GM10248 (cell line): ENCODE measurements at regions not wholly inside any gene's neighbourhood (a gene's known extent, or its start where the extent isn't known, plus 50 kb on each side); places are given as distances from the start of the nearest gene placed in this dataset.

Source experiments
- CTCF ChIA-PET: fragments of 300-600 bp; sonication (Branson Sonifier 250); formaldehyde crosslinking; extraction: SDS; loops from one replicate; lab custom pipeline; 2021; ENCODE audit warnings: antibody characterized with exemption; lab: Yijun Ruan, JAX
- POLR2A ChIA-PET: fragments of 350-650 bp; sonication (Branson Sonifier 250); formaldehyde crosslinking; extraction: SDS; loops from one replicate; lab custom pipeline; 2020; ENCODE audit warnings: antibody characterized with exemption; lab: Yijun Ruan, JAX
- DNase-seq: peaks from one replicate; pipeline ENCODE4 v3.0.0; 2012; ENCODE audit errors: extremely low spot score
- CTCF ChIP-seq: IDR thresholded peaks from 2 replicates; pipeline ENCODE4 v1.5.1; 2012; ENCODE audit warnings: mild to moderate bottlenecking, low read depth; ENCODE audit errors: extremely low read depth, missing control alignments, control extremely low read depth

GRCh38 chr15:45785897-45786296 lies 151.1 kb downstream of the SQOR start:
- no peak for DNase-seq
- CTCF ChIA-PET = no interaction called here
- TF ChIP-seq CTCF = no peak
- POLR2A ChIA-PET = no interaction called here

- peak; percentile 27 for DNase-seq
- ChIA-PET CTCF (interaction anchor here (0.8 to 5.7 kb wide), 8 partner anchors 10 to 84 kb away, joined by 3 to 36 read pairs (median 3); no protein-coding TSS in a partner anchor), POLR2A (no interaction called here)
- peak; percentile 44 for TF ChIP-seq CTCF
Observed at GRCh38 chr15:45790325-45790943, 155.6 kb downstream of the SQOR start.

DNA sequence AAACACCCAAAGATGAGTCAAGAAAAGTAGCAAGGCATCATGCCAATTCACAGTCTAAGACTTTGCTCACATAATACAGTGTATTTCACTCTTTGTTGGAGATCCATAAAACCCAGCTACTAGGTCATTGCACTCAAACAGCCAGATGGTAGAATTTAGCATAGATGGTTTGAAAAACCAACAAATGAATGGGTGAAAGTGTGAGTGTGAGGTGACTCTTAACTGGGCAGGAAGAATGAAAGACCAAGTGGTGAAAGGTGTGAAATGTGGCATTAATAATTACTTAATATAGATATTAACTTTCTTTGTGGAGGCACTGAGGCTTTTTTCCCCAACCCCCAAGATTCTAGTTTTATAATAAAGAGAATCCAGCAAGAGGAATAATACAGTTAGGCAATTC lies 159.5 kb downstream of the SQOR start:
- TF ChIP-seq CTCF = no peak
- no peak for DNase-seq
- ChIA-PET POLR2A (no interaction called here), CTCF (interaction anchor here (1.0 to 1.9 kb wide), 6 partner anchors 9 to 89 kb away, joined by 3 to 7 read pairs (median 4); no protein-coding TSS in a partner anchor)

DNA sequence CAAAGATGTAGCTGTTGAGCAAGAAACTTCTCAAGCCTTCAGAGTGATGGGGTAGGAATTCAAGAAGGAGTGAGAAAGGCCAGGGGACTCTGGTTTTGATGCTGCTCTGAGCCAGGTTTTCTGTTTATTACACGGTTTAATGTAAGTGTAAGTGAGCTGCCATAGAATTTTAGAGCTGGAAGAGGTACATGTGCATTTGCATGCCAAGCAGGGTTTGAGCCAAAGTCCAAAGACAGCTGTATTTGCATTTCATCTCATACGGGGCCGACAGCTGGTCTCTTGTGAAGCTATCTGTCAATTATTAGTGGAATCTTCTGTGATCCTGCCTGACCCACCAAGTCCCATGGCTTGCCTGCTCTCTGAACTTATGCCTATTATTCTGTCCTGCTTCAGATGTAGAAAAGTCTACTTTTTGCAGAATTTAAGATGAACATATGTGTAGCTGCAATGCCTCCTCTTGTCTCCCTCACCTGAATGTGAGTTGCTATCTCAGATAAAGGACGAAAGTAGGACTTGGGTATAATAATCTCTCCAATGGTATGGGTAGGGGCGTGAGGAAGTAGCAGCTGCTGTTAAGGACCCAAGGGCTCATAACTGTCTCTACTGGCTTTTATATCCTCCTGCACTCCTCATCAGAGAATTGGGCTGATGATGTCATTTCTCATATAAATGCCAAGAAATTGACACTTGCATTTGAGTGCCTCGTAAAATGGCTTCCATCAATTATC lies 160.0 kb downstream of the SQOR start:
- CTCF ChIA-PET = interaction anchor here (0.7 to 2.2 kb wide), 11 partner anchors 8 to 89 kb away, joined by 3 to 11 read pairs (median 3); no protein-coding TSS in a partner anchor
- POLR2A ChIA-PET = no interaction called here
- no peak for DNase-seq
- no peak for TF ChIP-seq CTCF

DNA sequence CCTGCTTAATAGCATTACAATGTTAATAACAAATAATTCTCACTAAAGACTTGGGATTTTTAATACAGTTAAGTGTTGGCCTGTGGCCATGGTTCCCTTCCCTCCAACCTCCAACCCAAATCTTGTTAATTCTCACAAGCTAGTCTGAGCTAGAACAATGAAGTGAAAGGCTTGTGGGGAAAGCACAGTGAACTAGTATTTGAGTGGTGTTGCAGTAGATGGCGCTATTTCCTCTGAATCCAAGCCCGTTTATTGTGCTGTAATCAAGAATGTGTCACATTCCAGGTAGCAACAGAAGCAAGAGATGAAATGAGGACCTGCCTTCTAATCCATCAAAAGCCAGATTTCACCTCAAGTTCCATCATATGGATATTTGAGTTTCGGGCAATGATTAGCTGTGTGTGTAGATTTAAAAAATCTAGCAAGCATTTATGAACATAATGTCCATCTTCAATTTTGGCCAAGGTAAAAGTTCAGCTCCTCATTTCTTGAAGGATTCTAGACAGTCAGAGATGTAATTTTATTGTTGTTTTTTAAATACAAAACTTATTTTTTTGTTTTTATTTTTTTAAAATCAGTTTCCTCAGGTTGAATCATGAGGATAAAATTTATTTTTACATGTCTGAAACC lies 160.7 kb downstream of the SQOR start:
- ChIA-PET CTCF (interaction anchor here (0.7 to 2.2 kb wide), 13 partner anchors 9 to 90 kb away, joined by 3 to 11 read pairs (median 3); no protein-coding TSS in a partner anchor), POLR2A (no interaction called here)
- peak; percentile 41 for TF ChIP-seq CTCF
- DNase-seq = no peak

DNA sequence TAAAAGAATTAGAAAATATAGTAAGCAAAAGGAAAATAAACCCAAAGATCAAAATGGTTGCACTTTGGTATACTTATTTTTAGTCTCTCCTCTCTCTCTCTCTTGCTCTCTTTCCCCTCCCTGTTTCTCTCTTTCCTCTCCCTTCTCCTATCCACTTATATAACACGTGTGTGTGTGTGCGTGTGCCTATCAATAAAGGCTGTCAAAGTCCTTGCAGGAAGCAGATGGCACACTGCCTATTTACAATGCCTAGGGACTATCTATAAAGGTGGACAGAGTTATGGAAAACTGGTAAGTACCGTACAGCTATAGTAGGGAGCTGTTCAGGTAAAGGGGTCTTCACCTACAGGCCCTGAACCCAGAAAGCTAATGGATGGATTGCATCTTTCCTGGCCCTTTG lies 161.6 kb downstream of the SQOR start:
- no peak for DNase-seq
- ChIA-PET CTCF (interaction anchor here (0.8 to 2.2 kb wide), 4 partner anchors 14 to 91 kb away, joined by 3 to 11 read pairs (median 4); no protein-coding TSS in a partner anchor), POLR2A (no interaction called here)
- TF ChIP-seq CTCF = no peak
